ENCODE measurements at regions not wholly inside any gene's neighbourhood (a gene's known extent, or its start where the extent isn't known, plus 50 kb on each side); places are given as distances from the start of the nearest gene placed in this dataset.

DNA sequence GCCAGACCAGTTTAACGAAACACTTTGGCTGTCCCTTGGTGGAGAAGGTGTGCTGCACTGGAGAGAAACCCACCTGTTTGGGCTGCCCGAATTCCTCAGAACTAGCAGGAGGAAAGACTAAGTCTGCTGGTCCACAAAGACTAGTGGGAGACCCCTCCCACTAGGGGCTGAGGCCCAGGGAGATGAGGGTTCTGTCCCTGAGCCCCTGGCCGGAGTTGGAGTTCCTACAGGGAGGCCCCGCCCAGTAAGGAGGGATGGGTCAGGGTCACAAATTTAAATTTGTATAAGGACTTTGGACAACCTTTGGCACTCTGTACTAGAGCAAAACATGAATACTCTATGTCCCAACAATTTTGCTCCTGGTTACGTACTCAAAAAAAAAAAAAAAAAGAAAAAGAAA, 200.8 kb upstream of the C11orf87 start:
- DNase-seq (ENCODE audit: low read depth), result no peak
- TF ChIP-seq, protein P1, sequence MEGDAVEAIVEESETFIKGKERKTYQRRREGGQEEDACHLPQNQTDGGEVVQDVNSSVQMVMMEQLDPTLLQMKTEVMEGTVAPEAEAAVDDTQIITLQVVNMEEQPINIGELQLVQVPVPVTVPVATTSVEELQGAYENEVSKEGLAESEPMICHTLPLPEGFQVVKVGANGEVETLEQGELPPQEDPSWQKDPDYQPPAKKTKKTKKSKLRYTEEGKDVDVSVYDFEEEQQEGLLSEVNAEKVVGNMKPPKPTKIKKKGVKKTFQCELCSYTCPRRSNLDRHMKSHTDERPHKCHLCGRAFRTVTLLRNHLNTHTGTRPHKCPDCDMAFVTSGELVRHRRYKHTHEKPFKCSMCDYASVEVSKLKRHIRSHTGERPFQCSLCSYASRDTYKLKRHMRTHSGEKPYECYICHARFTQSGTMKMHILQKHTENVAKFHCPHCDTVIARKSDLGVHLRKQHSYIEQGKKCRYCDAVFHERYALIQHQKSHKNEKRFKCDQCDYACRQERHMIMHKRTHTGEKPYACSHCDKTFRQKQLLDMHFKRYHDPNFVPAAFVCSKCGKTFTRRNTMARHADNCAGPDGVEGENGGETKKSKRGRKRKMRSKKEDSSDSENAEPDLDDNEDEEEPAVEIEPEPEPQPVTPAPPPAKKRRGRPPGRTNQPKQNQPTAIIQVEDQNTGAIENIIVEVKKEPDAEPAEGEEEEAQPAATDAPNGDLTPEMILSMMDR (IDR thresholded peaks at IDR 0.05; ENCODE audit: insufficient read depth, low read depth, low read length), result no peak
- no peaks in the 10 kb centered on the region for H3K36me3 ChIP-seq (ENCODE audit: control insufficient read depth, insufficient read depth, low read length)
- POLR2A ChIA-PET, result no interaction called here
- H3K27me3 ChIP-seq (ENCODE audit: control insufficient read depth, insufficient read depth, low read length), result no peaks in the 10 kb centered on the region
- CTCF ChIA-PET, result no interaction called here
- no peak overlapping the region for H3K4me3 ChIP-seq (ENCODE audit: low read depth, low read length)

DNA sequence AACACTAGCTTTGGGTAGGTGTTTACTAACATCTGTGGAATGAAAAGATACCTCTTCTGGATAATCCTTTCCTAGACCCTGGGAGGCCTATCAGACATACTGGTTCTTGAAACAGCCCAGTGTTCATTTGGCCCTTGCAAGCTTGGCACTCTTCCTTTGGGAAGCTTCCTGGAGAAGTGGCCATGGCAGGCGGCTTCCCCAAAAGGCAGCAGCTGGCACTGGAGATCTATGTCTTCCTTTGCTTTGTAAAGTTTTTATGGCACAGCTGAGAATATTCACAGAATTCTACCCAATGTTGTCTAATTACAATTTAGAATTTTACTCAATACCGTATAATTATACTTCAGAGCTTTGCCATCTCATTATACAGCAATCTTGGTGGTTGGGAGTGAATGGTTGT, 199.2 kb upstream of the C11orf87 start:
- TF ChIP-seq, protein P1 (IDR thresholded peaks at IDR 0.05; ENCODE audit: insufficient read depth, low read depth, low read length), result no peak

DNA sequence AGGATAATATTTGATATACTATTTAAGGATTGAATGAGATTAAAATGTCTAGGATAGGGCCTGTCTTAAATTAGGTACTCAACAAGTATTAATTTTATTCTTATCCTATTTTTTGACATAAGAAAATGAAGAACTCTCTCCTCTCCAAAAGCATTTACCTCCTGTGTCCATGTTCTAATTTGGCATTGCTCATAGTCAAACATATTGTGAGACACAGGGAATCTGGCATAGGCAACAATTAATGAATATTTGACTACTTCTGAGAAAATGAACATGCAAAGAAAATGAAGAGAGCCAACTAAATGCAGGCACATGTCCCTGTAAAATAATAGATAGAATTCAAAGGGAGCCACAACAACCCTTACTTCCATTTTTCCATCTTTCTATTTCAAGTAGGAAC, 198.5 kb upstream of the C11orf87 start:
- Histone ChIP-seq H3K4me3 (ENCODE audit: low read depth, low read length) (no peak overlapping the region), H3K27me3 (ENCODE audit: control insufficient read depth, insufficient read depth, low read length) (no peaks in the 10 kb centered on the region), H3K36me3 (ENCODE audit: control insufficient read depth, insufficient read depth, low read length) (no peaks in the 10 kb centered on the region)
- TF ChIP-seq, protein P1 (IDR thresholded peaks at IDR 0.05; ENCODE audit: insufficient read depth, low read depth, low read length), result no peak
- ChIA-PET POLR2A (no interaction called here), CTCF (no interaction called here)
- DNase-seq (ENCODE audit: low read depth), result no peak

More for the DNA sequence above, 199.2 kb upstream of the C11orf87 start:
- CTCF ChIA-PET, result interaction anchor here (0.6 kb wide), 1 partner anchor 765 kb away, joined by 3 read pairs; no protein-coding TSS in a partner anchor
- POLR2A ChIA-PET, result no interaction called here
- Histone ChIP-seq H3K36me3 (ENCODE audit: control insufficient read depth, insufficient read depth, low read length) (no peaks in the 10 kb centered on the region), H3K4me3 (ENCODE audit: low read depth, low read length) (no peak overlapping the region), H3K27me3 (ENCODE audit: control insufficient read depth, insufficient read depth, low read length) (no peaks in the 10 kb centered on the region)
- DNase-seq (ENCODE audit: low read depth), result no peak

DNA sequence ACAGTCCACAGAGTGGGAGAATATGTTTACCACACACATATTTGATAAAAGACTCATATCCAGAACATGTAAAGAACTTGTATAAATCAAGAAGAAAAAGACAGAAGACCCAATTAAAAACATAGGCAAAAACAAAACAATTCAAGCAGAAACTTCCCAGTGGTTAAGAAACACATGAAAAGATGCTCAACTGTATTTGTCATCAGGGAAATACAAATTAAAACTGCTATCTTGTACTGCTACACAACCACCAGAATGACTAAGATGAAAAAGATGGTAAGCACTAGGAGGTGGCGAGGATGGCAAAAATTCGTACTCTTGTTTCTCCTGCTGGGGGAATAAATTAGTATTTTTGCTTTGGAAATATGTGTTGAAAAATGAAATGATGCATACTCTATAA, 192.3 kb upstream of the C11orf87 start:
- H3K27me3 ChIP-seq (ENCODE audit: control insufficient read depth, insufficient read depth, low read length), result no peaks in the 10 kb centered on the region
- POLR2A ChIA-PET, result no interaction called here
- CTCF ChIA-PET, result no interaction called here
- DNase-seq (ENCODE audit: low read depth), result no peak
- no peak overlapping the region for H3K4me3 ChIP-seq (ENCODE audit: low read depth, low read length)
- TF ChIP-seq, protein P1 (IDR thresholded peaks at IDR 0.05; ENCODE audit: insufficient read depth, low read depth, low read length), result no peak
- no peaks in the 10 kb centered on the region for H3K36me3 ChIP-seq (ENCODE audit: control insufficient read depth, insufficient read depth, low read length)

DNA sequence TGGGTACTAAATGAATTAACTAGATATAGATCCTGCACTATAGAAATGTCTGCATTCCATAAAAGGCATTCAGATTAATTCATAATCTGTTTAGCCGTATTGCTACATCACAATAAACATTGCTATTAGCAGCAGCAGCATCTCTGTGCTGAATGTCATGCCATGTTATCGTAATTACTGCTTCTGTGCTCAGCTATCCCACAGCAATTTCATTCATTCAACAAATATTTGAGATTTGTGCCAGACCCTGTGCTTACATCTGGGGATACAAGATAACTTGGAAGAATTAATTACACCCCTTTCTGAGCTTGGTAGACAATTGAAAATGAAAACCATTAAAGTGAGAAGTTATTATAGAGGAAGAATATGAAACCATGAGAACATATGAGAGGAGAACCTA, 185.8 kb upstream of the C11orf87 start:
- TF ChIP-seq, protein P1 (IDR thresholded peaks at IDR 0.05; ENCODE audit: insufficient read depth, low read depth, low read length), result no peak
- DNase-seq (ENCODE audit: low read depth), result no peak
- H3K4me3 ChIP-seq (ENCODE audit: low read depth, low read length), result no peak overlapping the region
- H3K27me3 ChIP-seq (ENCODE audit: control insufficient read depth, insufficient read depth, low read length), result no peaks in the 10 kb centered on the region
- CTCF ChIA-PET, result no interaction called here
- POLR2A ChIA-PET, result no interaction called here
- no peaks in the 10 kb centered on the region for H3K36me3 ChIP-seq (ENCODE audit: control insufficient read depth, insufficient read depth, low read length)

Data from BJ (cell line).